ENCODE measurements at regions not wholly inside any gene's neighbourhood (a gene's known extent, or its start where the extent isn't known, plus 50 kb on each side); places are given as distances from the start of the nearest gene placed in this dataset.

DNA sequence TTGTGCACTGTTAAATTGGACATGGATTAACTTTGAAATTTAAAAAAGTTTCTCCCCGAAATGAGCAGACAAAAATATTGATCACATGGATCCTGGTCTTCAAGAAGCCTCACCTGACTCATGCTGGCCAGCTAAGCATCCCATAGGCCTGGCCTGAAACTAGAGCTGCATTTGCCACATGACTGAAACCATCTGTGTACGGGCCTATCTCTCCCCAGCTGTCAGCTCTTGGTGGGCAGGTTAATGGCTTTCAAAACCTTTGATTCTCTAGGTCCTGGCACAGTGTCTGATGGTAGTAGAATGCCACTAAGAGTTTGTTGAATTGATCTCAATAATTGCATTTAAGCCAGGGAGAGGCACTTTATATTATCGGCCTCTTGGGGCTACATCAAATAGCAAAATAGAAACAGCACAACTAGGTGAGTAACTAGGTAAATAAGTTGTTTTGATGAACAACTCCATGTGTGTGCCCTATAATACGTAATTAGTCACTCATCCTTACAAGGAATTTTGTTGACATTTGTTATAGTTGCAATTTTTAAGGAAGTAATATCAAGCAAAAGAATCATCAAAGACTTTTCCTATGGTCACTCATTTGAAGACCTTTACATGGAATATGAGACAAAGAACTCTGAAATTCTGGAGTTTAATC is 251.1 kb downstream of the SP3 start:
- H3K27me3 Mint-ChIP-seq (ENCODE audit: insufficient read depth) = no peaks in the 10 kb centered on the region
- TF ChIP-seq CTCF (conservative IDR thresholded peaks at IDR 0.05) = no peak
- Histone ChIP-seq H3K4me3 (ENCODE audit: low read length) (no peak overlapping the region), H3K27ac (ENCODE audit: low read depth, low read length) (no peak overlapping the region), H3K36me3 (ENCODE audit: control insufficient read depth, insufficient read depth, low read length) (no peaks in the 10 kb centered on the region), H3K27me3 (ENCODE audit: control insufficient read depth, insufficient read depth, low read length, poor library complexity, severe bottlenecking) (no peaks in the 10 kb centered on the region), H3K9ac (ENCODE audit: extremely low read depth, low read length, poor library complexity, severe bottlenecking) (no peak overlapping the region), H3K9me3 (ENCODE audit: control insufficient read depth, low read length) (no peaks in the 10 kb centered on the region), H3K4me1 (ENCODE audit: control insufficient read depth, insufficient read depth, low read length) (no peaks in the 10 kb centered on the region)
- no peak overlapping the region for H3K4me3 Mint-ChIP-seq
- WGBS, 2 experiments (ENCODE audit: insufficient coverage in 1 of 2, insufficient read length in 1 of 2) = 91 to 100% methylated on average over 3 to 4 of the region's 4 CpGs
- H3K27ac Mint-ChIP-seq = no peak overlapping the region
- peaks cover 14% of the 10 kb centered on the region for H3K4me1 Mint-ChIP-seq
- H3K36me3 Mint-ChIP-seq (ENCODE audit: low read depth) = no peaks in the 10 kb centered on the region
- no peaks in the 10 kb centered on the region for H3K9me3 Mint-ChIP-seq
- no peak for DNase-seq

DNA sequence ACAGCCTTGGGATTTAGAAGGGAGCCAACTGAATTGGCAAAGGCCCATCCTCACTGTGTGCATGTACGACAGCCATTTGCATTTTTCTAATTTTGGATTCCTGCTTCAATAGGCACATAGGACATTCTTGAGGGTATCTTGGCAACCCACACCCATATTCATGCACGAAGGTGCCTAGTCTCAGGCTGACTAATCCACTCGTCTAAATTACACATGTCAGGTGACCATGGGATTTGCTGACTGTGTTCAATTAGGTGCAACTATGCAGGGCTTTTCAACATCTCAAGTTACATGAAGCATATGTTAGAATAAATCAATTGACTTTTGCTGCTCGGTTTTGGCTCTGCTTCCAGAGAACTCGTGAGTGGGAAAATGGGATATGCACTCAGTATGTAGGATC is 249.7 kb downstream of the SP3 start:
- no peak overlapping the region for H3K4me3 Mint-ChIP-seq
- H3K4me1 Mint-ChIP-seq = peaks cover 23% of the 10 kb centered on the region
- no peaks in the 10 kb centered on the region for H3K9me3 Mint-ChIP-seq

DNA sequence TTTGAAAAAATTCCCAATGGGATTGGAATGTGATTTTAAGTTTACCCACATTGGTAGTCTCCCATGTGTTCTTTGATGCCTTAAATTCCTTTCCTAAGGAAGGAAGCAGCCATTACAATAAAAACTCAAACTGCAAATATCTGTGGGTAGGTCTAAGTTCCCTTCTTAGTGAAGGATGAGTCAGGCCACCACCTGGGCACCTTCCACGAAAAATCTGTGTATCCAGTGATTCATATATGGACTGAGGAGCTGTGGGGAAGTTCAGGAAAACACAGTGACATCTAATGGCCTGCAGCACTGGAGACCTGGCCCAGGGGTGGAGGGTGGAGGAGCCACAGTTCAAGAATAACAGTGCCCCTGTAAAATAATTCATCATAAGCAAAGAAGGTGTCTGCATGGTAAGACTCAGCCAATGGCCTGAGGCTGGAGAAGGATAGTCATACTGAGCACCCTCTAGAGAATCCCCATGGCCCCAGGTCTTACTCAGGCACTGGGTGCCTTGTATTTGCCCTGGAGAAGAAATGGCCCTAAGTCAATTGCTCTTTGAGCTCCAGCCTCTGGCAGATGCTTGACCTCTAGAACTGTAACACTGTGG is 248.6 kb downstream of the SP3 start:
- Mint-ChIP-seq H3K36me3 (ENCODE audit: low read depth) (no peaks in the 10 kb centered on the region), H3K4me3 (no peak overlapping the region), H3K27me3 (ENCODE audit: insufficient read depth) (no peaks in the 10 kb centered on the region), H3K9me3 (no peaks in the 10 kb centered on the region), H3K27ac (no peak overlapping the region), H3K4me1 (peaks cover 23% of the 10 kb centered on the region)
- no peak for DNase-seq
- Histone ChIP-seq H3K9ac (ENCODE audit: extremely low read depth, low read length, poor library complexity, severe bottlenecking) (no peak overlapping the region), H3K4me1 (ENCODE audit: control insufficient read depth, insufficient read depth, low read length) (peaks cover 7% of the 10 kb centered on the region), H3K27me3 (ENCODE audit: control insufficient read depth, insufficient read depth, low read length, poor library complexity, severe bottlenecking) (no peaks in the 10 kb centered on the region), H3K27ac (ENCODE audit: low read depth, low read length) (no peak overlapping the region), H3K36me3 (ENCODE audit: control insufficient read depth, insufficient read depth, low read length) (no peaks in the 10 kb centered on the region), H3K4me3 (ENCODE audit: low read length) (no peak overlapping the region), H3K9me3 (ENCODE audit: control insufficient read depth, low read length) (no peaks in the 10 kb centered on the region)
- 80 to 100% methylated on average over 1 of the region's 1 CpG for WGBS, 2 experiments (ENCODE audit: insufficient coverage in 1 of 2, insufficient read length in 1 of 2)
- no peak for TF ChIP-seq CTCF (conservative IDR thresholded peaks at IDR 0.05)

More for the DNA sequence above, 249.7 kb downstream of the SP3 start:
- Histone ChIP-seq H3K9me3 (ENCODE audit: control insufficient read depth, low read length) (no peaks in the 10 kb centered on the region), H3K4me3 (ENCODE audit: low read length) (no peak overlapping the region), H3K36me3 (ENCODE audit: control insufficient read depth, insufficient read depth, low read length) (no peaks in the 10 kb centered on the region), H3K27ac (ENCODE audit: low read depth, low read length) (no peak overlapping the region), H3K4me1 (ENCODE audit: control insufficient read depth, insufficient read depth, low read length) (peaks cover 7% of the 10 kb centered on the region), H3K27me3 (ENCODE audit: control insufficient read depth, insufficient read depth, low read length, poor library complexity, severe bottlenecking) (no peaks in the 10 kb centered on the region), H3K9ac (ENCODE audit: extremely low read depth, low read length, poor library complexity, severe bottlenecking) (no peak overlapping the region)
- Mint-ChIP-seq H3K27me3 (ENCODE audit: insufficient read depth) (no peaks in the 10 kb centered on the region), H3K36me3 (ENCODE audit: low read depth) (no peaks in the 10 kb centered on the region), H3K27ac (no peak overlapping the region)
- DNase-seq = no peak
- WGBS, 2 experiments (ENCODE audit: insufficient coverage in 1 of 2, insufficient read length in 1 of 2) = 88 to 91% methylated on average over 3 to 5 of the region's 5 CpGs
- TF ChIP-seq CTCF (conservative IDR thresholded peaks at IDR 0.05) = no peak
